ENCODE measurements at regions not wholly inside any gene's neighbourhood (a gene's known extent, or its start where the extent isn't known, plus 50 kb on each side); places are given as distances from the start of the nearest gene placed in this dataset.

- no peak for ATAC-seq
- Histone ChIP-seq H3K27ac (ENCODE audit: extremely low read length, insufficient read depth, low read length) (no peak overlapping the region), H3K9ac (ENCODE audit: insufficient read depth, low read depth, low read length) (no peak overlapping the region), H3K4me3 (replicated peaks in 1 of 3; ENCODE audit: insufficient read depth in 1 of 3, low read depth in 2 of 3, low read length in 3 of 3) (no peak overlapping the region), H3K4me1 (ENCODE audit: insufficient read depth, low read length) (no peaks in the 10 kb centered on the region; the same call in 1 of the 2 replicates), H3K27me3 (ENCODE audit: control insufficient read depth in 1 of 2, insufficient read depth in 2 of 2, low read length in 2 of 2) (no peaks in the 10 kb centered on the region), H3K4me2 (ENCODE audit: low read depth, low read length) (no peak overlapping the region), H4K20me1 (ENCODE audit: insufficient read depth, low read length) (no peaks in the 10 kb centered on the region), H2AFZ (ENCODE audit: low read length) (no peak overlapping the region), H3K9me3 (ENCODE audit: low read length) (no peaks in the 10 kb centered on the region), H3K36me3 (replicated peaks in 1 of 2; ENCODE audit: control insufficient read depth in 1 of 2, insufficient read depth in 2 of 2, low read length in 2 of 2) (no peaks in the 10 kb centered on the region), H3K79me2 (ENCODE audit: insufficient read depth, low read length) (no peaks in the 10 kb centered on the region)
- CTCF ChIA-PET (ENCODE audit: low intra/inter-chr PET ratio, low total read pairs) = no interaction called here
- intact Hi-C loops (cut with micrococcal nuclease; ENCODE audit: unreplicated experiment) (no loop called here), in situ Hi-C loops (cut with HindIII; ENCODE audit: extremely low pct_ligation_motif_present, low pct_unique_long_range_greater_than_20kb) (loop anchor here (10.0 to 25.0 kb wide), 2 partner anchors 411 to 613 kb away; no protein-coding TSS in a partner anchor)
- WGBS (ENCODE audit: low lambda C conversion rate) = 16% methylated on average over 1 of the region's 1 CpG
- BruUV-seq (replicated peaks) = no TSS peak
- POLR2A ChIA-PET = no interaction called here
- peak; percentile 5 for DNase-seq (ENCODE audit: low spot score)
- TF ChIP-seq ARID3A (IDR thresholded peaks at IDR 0.05; ENCODE audit: low read depth, low read length) = peak; percentile 20; the same call in 1 of the 2 replicates
- TF ChIP-seq, protein P1, sequence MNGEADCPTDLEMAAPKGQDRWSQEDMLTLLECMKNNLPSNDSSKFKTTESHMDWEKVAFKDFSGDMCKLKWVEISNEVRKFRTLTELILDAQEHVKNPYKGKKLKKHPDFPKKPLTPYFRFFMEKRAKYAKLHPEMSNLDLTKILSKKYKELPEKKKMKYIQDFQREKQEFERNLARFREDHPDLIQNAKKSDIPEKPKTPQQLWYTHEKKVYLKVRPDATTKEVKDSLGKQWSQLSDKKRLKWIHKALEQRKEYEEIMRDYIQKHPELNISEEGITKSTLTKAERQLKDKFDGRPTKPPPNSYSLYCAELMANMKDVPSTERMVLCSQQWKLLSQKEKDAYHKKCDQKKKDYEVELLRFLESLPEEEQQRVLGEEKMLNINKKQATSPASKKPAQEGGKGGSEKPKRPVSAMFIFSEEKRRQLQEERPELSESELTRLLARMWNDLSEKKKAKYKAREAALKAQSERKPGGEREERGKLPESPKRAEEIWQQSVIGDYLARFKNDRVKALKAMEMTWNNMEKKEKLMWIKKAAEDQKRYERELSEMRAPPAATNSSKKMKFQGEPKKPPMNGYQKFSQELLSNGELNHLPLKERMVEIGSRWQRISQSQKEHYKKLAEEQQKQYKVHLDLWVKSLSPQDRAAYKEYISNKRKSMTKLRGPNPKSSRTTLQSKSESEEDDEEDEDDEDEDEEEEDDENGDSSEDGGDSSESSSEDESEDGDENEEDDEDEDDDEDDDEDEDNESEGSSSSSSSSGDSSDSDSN (CRISPR knock-in tag; IDR thresholded peaks at IDR 0.05) = no peak
- FAIRE-seq = no peak
These were observed 681.2 kb downstream of the PLPP3 start for GRCh38 chr1:55898181-55898580.

GRCh38 chr1:55896210-55896609 is 681.0 kb upstream of the USP24 start:
- Histone ChIP-seq H3K79me2 (ENCODE audit: insufficient read depth, low read length) (no peaks in the 10 kb centered on the region), H3K4me3 (replicated peaks in 1 of 3; ENCODE audit: insufficient read depth in 1 of 3, low read depth in 2 of 3, low read length in 3 of 3) (no peak overlapping the region), H2AFZ (ENCODE audit: low read length) (no peak overlapping the region), H3K9ac (ENCODE audit: insufficient read depth, low read depth, low read length) (no peak overlapping the region), H3K4me1 (ENCODE audit: insufficient read depth, low read length) (no peaks in the 10 kb centered on the region; the same call in 1 of the 2 replicates), H3K27me3 (ENCODE audit: control insufficient read depth in 1 of 2, insufficient read depth in 2 of 2, low read length in 2 of 2) (no peaks in the 10 kb centered on the region; a peak in 1 of 5 replicates), H3K27ac (ENCODE audit: extremely low read length, insufficient read depth, low read length) (no peak overlapping the region), H4K20me1 (ENCODE audit: insufficient read depth, low read length) (no peaks in the 10 kb centered on the region), H3K9me3 (ENCODE audit: low read length) (no peaks in the 10 kb centered on the region), H3K4me2 (ENCODE audit: low read depth, low read length) (no peak overlapping the region), H3K36me3 (replicated peaks in 1 of 2; ENCODE audit: control insufficient read depth in 1 of 2, insufficient read depth in 2 of 2, low read length in 2 of 2) (no peaks in the 10 kb centered on the region)
- CTCF ChIA-PET (ENCODE audit: low intra/inter-chr PET ratio, low total read pairs) = no interaction called here
- no peak for DNase-seq (ENCODE audit: low spot score)
- intact Hi-C loops (cut with micrococcal nuclease; ENCODE audit: unreplicated experiment) (no loop called here), in situ Hi-C loops (cut with HindIII; ENCODE audit: extremely low pct_ligation_motif_present, low pct_unique_long_range_greater_than_20kb) (loop anchor here (10.0 to 25.0 kb wide), 2 partner anchors 409 to 611 kb away; no protein-coding TSS in a partner anchor)
- POLR2A ChIA-PET = no interaction called here
- 8% methylated on average over 5 of the region's 5 CpGs for WGBS (ENCODE audit: low lambda C conversion rate)
- FAIRE-seq = no peak
- ATAC-seq = no peak
- no TSS peak for BruUV-seq (replicated peaks)
- TF ChIP-seq TFDP2 (CRISPR knock-in tag; IDR thresholded peaks at IDR 0.05) = no peak
- TF ChIP-seq, protein P2, sequence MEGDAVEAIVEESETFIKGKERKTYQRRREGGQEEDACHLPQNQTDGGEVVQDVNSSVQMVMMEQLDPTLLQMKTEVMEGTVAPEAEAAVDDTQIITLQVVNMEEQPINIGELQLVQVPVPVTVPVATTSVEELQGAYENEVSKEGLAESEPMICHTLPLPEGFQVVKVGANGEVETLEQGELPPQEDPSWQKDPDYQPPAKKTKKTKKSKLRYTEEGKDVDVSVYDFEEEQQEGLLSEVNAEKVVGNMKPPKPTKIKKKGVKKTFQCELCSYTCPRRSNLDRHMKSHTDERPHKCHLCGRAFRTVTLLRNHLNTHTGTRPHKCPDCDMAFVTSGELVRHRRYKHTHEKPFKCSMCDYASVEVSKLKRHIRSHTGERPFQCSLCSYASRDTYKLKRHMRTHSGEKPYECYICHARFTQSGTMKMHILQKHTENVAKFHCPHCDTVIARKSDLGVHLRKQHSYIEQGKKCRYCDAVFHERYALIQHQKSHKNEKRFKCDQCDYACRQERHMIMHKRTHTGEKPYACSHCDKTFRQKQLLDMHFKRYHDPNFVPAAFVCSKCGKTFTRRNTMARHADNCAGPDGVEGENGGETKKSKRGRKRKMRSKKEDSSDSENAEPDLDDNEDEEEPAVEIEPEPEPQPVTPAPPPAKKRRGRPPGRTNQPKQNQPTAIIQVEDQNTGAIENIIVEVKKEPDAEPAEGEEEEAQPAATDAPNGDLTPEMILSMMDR (CRISPR knock-in tag; IDR thresholded peaks at IDR 0.05) = no peak
- TF ChIP-seq ZFP62 (CRISPR knock-in tag; IDR thresholded peaks at IDR 0.05) = no peak
- TF ChIP-seq ZUFSP (CRISPR knock-in tag; IDR thresholded peaks at IDR 0.05; ENCODE audit: borderline replicate concordance) = no peak
- TF ChIP-seq, protein P3, sequence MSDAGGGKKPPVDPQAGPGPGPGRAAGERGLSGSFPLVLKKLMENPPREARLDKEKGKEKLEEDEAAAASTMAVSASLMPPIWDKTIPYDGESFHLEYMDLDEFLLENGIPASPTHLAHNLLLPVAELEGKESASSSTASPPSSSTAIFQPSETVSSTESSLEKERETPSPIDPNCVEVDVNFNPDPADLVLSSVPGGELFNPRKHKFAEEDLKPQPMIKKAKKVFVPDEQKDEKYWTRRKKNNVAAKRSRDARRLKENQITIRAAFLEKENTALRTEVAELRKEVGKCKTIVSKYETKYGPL (CRISPR knock-in tag; IDR thresholded peaks at IDR 0.05) = no peak
- no peak for TF ChIP-seq PHF20 (CRISPR knock-in tag; IDR thresholded peaks at IDR 0.05)
